Chondrocyte (in vitro differentiated cells): ENCODE measurements at regions not wholly inside any gene's neighbourhood (a gene's known extent, or its start where the extent isn't known, plus 50 kb on each side); places are given as distances from the start of the nearest gene placed in this dataset.

ENCODE experiments used
- DNase-seq: peaks from one replicate; pipeline ENCODE4 v3.0.0; 2021; ENCODE audit warnings: mixed read lengths, low spot score
- H3K27ac Mint-ChIP-seq: one replicate; pipeline ENCODE4 v1.8.0; 2021; ENCODE audit warnings: mild to moderate bottlenecking, moderate library complexity, mixed read lengths; ENCODE audit not compliant: unreplicated experiment
- H3K27me3 Mint-ChIP-seq: 2 replicates; pipeline ENCODE4 v1.8.0; 2021; ENCODE audit warnings: low read depth, mixed read lengths
- H3K36me3 Mint-ChIP-seq: 2 replicates; pipeline ENCODE4 v1.8.0; 2021; ENCODE audit warnings: low read depth, mixed read lengths
- H3K4me1 Mint-ChIP-seq: 2 replicates; pipeline ENCODE4 v1.8.0; 2021; ENCODE audit warnings: low read depth, mild to moderate bottlenecking, mixed read lengths
- H3K4me3 Mint-ChIP-seq: one replicate; pipeline ENCODE4 v1.8.0; 2021; ENCODE audit warnings: mild to moderate bottlenecking, moderate library complexity, mixed read lengths; ENCODE audit not compliant: unreplicated experiment
- H3K9me3 Mint-ChIP-seq: 2 replicates; pipeline ENCODE4 v1.8.0; 2021; ENCODE audit warnings: low read depth, mixed read lengths
- TF ChIP-seq, protein P1 (sequence below): fragments of 200-600 bp; sonication (generic); IDR thresholded peaks from 2 replicates; pipeline ENCODE4 v1.5.0; 2021; ENCODE audit warnings: antibody characterized with exemption, mild to moderate bottlenecking, moderate library complexity

DNA sequence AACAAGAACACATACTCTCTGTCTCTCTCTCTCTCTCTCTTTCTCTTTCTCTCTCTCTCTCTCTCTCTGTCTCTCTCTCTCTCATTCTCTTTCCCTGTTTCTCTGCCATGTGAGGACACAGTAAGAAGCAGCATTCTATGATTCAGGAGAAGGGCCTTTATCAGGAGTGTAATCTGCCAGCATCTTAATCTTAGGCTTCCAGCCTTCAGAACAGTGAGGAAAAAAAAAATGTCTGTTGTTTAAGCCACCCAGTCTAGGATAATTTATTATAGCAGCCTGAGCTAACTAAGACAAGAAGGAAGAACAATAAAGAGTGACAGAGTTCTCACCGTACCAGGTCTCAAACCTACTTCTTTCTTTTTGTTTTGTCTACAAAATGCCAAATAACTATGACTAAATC lies 399.4 kb downstream of the SOCS6 start:
- no peak overlapping the region for H3K27ac Mint-ChIP-seq
- DNase-seq = no peak
- peaks cover 3% of the 10 kb centered on the region for H3K27me3 Mint-ChIP-seq
- H3K36me3 Mint-ChIP-seq = no peaks in the 10 kb centered on the region
- no peaks in the 10 kb centered on the region for H3K4me1 Mint-ChIP-seq
- peaks cover 6% of the 10 kb centered on the region for H3K9me3 Mint-ChIP-seq
- TF ChIP-seq, protein P1, sequence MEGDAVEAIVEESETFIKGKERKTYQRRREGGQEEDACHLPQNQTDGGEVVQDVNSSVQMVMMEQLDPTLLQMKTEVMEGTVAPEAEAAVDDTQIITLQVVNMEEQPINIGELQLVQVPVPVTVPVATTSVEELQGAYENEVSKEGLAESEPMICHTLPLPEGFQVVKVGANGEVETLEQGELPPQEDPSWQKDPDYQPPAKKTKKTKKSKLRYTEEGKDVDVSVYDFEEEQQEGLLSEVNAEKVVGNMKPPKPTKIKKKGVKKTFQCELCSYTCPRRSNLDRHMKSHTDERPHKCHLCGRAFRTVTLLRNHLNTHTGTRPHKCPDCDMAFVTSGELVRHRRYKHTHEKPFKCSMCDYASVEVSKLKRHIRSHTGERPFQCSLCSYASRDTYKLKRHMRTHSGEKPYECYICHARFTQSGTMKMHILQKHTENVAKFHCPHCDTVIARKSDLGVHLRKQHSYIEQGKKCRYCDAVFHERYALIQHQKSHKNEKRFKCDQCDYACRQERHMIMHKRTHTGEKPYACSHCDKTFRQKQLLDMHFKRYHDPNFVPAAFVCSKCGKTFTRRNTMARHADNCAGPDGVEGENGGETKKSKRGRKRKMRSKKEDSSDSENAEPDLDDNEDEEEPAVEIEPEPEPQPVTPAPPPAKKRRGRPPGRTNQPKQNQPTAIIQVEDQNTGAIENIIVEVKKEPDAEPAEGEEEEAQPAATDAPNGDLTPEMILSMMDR = no peak
- no peak overlapping the region for H3K4me3 Mint-ChIP-seq

DNA sequence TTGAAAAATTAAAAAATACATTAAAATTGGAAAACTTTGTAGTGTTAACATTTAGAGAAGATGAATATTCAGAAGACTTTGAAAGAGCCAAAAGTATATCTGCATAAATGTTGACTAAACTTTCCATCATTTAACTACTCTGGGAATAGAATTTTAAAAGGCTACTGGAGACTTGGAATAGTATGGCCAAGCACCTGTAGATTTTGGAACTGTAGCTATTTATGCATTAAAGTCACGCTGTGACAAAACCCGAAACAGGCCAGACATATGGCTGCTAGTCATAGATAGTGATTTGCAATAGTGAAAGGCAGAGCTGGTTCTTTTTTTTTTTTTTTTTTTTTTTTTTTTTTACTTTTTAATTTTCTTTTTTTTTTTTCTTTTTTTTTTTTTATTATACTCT lies 396.0 kb downstream of the SOCS6 start:
- Mint-ChIP-seq H3K27me3 (peaks cover 3% of the 10 kb centered on the region), H3K9me3 (peaks cover 14% of the 10 kb centered on the region), H3K4me3 (no peak overlapping the region), H3K27ac (no peak overlapping the region), H3K36me3 (no peaks in the 10 kb centered on the region), H3K4me1 (no peaks in the 10 kb centered on the region)
- TF ChIP-seq, protein P1 = no peak
- no peak for DNase-seq

DNA sequence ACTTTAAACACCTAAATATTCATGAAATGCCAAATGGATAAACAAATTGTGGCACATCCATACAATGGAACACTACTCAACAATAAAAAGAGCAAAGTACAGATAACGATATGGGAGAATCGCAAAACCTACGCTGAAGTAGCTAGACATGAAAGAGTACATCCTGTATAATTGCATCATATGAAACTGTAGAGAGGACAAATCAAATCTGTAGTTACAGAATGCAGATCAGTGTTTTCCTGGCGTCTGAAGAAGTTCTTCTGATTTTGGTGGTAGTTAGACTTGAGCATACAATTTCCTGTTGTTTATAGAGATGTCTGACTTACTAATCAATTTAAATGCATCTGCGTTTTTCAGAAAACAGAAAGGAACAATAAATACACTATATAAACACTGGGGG lies 394.4 kb downstream of the SOCS6 start:
- H3K9me3 Mint-ChIP-seq = peaks cover 14% of the 10 kb centered on the region
- H3K4me1 Mint-ChIP-seq = no peaks in the 10 kb centered on the region
- peaks cover 3% of the 10 kb centered on the region for H3K27me3 Mint-ChIP-seq
- no peak overlapping the region for H3K4me3 Mint-ChIP-seq
- no peaks in the 10 kb centered on the region for H3K36me3 Mint-ChIP-seq
- H3K27ac Mint-ChIP-seq = no peak overlapping the region
- TF ChIP-seq, protein P1 = no peak
- no peak for DNase-seq

DNA sequence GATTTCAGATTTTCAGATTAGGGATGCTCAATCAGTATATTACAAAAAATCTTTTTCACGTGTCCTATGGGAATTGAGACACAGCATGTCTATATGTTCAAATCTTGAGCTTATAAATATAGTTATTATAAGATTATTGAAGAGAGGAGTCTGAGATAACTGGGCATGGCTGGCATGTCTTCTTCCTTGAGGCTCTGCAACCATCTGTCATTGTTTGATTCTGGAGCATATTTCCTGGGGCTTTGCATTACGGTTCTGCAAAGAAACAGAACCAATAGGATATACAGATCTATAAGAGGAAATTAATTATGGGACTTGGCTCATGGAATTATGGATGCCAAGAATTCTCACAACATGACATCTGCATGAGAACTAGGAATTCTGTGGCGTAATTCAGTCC lies 386.1 kb downstream of the SOCS6 start:
- no peak overlapping the region for H3K4me3 Mint-ChIP-seq
- no peak for DNase-seq
- no peaks in the 10 kb centered on the region for H3K4me1 Mint-ChIP-seq
- H3K27ac Mint-ChIP-seq = no peak overlapping the region
- H3K27me3 Mint-ChIP-seq = peaks cover 3% of the 10 kb centered on the region
- no peaks in the 10 kb centered on the region for H3K36me3 Mint-ChIP-seq
- TF ChIP-seq, protein P1 = no peak
- H3K9me3 Mint-ChIP-seq = peaks cover 2% of the 10 kb centered on the region

DNA sequence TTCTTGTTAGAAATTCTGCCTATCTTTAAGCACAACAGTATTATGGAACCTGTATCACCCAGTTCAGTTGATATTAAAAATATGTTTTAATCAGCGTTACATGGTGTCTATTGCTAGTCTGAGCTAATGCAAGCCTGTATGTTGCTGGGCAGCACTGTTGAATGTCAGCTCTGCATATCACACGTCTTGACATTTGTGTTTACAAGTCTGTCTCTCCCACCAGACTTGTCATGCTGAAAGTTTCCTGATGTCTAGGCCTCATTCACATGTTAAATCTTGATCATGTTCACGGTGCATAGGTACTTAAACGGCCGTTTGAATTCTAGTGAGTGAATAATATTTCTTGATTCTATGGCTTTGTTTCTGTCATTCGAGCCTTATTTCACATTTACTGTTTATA lies 385.0 kb downstream of the SOCS6 start:
- TF ChIP-seq, protein P1 = no peak
- peaks cover 2% of the 10 kb centered on the region for H3K9me3 Mint-ChIP-seq
- no peaks in the 10 kb centered on the region for H3K4me1 Mint-ChIP-seq
- peaks cover 3% of the 10 kb centered on the region for H3K27me3 Mint-ChIP-seq
- DNase-seq = no peak
- no peak overlapping the region for H3K4me3 Mint-ChIP-seq
- H3K27ac Mint-ChIP-seq = no peak overlapping the region
- H3K36me3 Mint-ChIP-seq = no peaks in the 10 kb centered on the region
